Caco-2 (cell line): ENCODE measurements at regions not wholly inside any gene's neighbourhood (a gene's known extent, or its start where the extent isn't known, plus 50 kb on each side); places are given as distances from the start of the nearest gene placed in this dataset.

Experiments used
- BruUV-seq: library from RNA; stranded (reverse); fragments of 400-500 nt; replicated peaks from 2 replicates; lab custom pipeline; 2021; lab: Mats Ljungman, UMichigan
- CTCF ChIA-PET: fragments of 300-600 bp; sonication (Branson Sonifier 250); formaldehyde crosslinking; loops from one replicate; lab custom pipeline; 2022; ENCODE audit warnings: antibody characterized with exemption; lab: Charles Lee
- POLR2A ChIA-PET: fragments of 300-600 bp; sonication (Branson Sonifier 250); formaldehyde crosslinking; loops from one replicate; lab custom pipeline; 2022; ENCODE audit warnings: antibody characterized with exemption; lab: Charles Lee
- DNase-seq, 2 experiments: peaks; one replicate each; pipeline versions ENCODE4 v3.0.0 to v3.0.0-alpha.2; 2020 to 2022
- H3K27me3 ChIP-seq: replicated peaks from 2 replicates; pipeline ENCODE4 v1.6.0; 2011; ENCODE audit warnings: low read length; ENCODE audit not compliant: control insufficient read depth, insufficient read depth
- H3K36me3 ChIP-seq: 2 replicates; pipeline ENCODE4 v1.5.1; 2011; ENCODE audit warnings: low read length; ENCODE audit not compliant: control insufficient read depth, insufficient read depth
- H3K4me1 ChIP-seq: fragments of 250-450 bp; sonication (Bioruptor Pico); 2 replicates; pipeline ENCODE4 v1.5.1; 2020; ENCODE audit warnings: mild to moderate bottlenecking
- H3K4me3 ChIP-seq: 2 replicates; pipeline ENCODE4 v1.5.1; 2011; ENCODE audit warnings: low read depth, mild to moderate bottlenecking, control low read depth, low read length
- H3K9me3 ChIP-seq: fragments of 250-450 bp; sonication (Bioruptor Pico); 2 replicates; pipeline ENCODE4 v1.5.1; 2020; ENCODE audit warnings: mild to moderate bottlenecking, moderate library complexity
- H3K27ac Mint-ChIP-seq: one replicate; pipeline ENCODE4 v1.8.0; 2022; ENCODE audit warnings: mixed read lengths; ENCODE audit not compliant: unreplicated experiment
- H3K27me3 Mint-ChIP-seq: one replicate; pipeline ENCODE4 v1.8.0; 2022; ENCODE audit warnings: mixed read lengths; ENCODE audit not compliant: insufficient read depth, unreplicated experiment
- H3K36me3 Mint-ChIP-seq: one replicate; pipeline ENCODE4 v1.8.0; 2022; ENCODE audit warnings: mild to moderate bottlenecking, mixed read lengths; ENCODE audit not compliant: insufficient read depth, unreplicated experiment
- H3K4me1 Mint-ChIP-seq: one replicate; pipeline ENCODE4 v1.8.0; 2022; ENCODE audit warnings: low read depth, mixed read lengths; ENCODE audit not compliant: unreplicated experiment
- H3K4me3 Mint-ChIP-seq: one replicate; pipeline ENCODE4 v1.8.0; 2022; ENCODE audit warnings: mild to moderate bottlenecking, moderate library complexity, mixed read lengths; ENCODE audit not compliant: unreplicated experiment
- H3K9me3 Mint-ChIP-seq: one replicate; pipeline ENCODE4 v1.8.0; 2022; ENCODE audit warnings: mixed read lengths; ENCODE audit not compliant: unreplicated experiment
- intact Hi-C: fragments of 100-400 bp; cut with micrococcal nuclease; formaldehyde crosslinking; loops from one replicate; pipeline ENCODE4 v1.10.0; 2022; ENCODE audit not compliant: unreplicated experiment
- TF ChIP-seq, protein P1 (sequence below), 2 experiments: fragments of 200-600 bp in 1 of 2; IDR thresholded peaks; 1 replicate in 1 of 2; 2 replicates in 1 of 2; pipeline versions ENCODE4 v1.5.1 to v1.8.0; 2011 to 2022; ENCODE audit warnings: antibody characterized with exemption in 1 of 2, control low read depth in 1 of 2, inconsistent platforms in 1 of 2, low read depth in 1 of 2, low read length in 1 of 2, mild to moderate bottlenecking in 1 of 2, moderate library complexity in 1 of 2; ENCODE audit not compliant: insufficient read depth in 1 of 2, severe bottlenecking in 1 of 2, unreplicated experiment in 1 of 2

DNA sequence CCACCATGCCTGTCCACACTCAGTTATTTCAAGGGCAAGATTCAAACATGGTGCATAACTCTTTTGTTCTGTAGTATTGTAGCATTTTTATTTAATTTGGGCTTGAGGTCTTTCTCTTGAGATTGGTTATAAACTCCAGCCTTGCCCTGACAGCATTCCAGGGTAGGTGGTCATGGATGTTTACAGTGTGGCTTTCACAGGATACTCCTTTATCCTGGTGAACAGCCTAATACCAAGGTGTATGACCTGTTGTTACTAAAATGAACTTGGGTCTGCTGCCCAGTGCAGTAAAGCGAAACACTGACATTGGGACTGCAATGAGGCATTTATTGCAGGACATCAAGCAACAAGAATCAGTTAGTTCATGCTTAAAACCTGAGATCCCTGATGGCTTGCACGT is 434.8 kb downstream of the ANKRD50 start:
- no peaks in the 10 kb centered on the region for H3K36me3 ChIP-seq
- Mint-ChIP-seq H3K27me3 (no peaks in the 10 kb centered on the region), H3K4me3 (no peak overlapping the region), H3K4me1 (peaks cover 12% of the 10 kb centered on the region), H3K36me3 (no peaks in the 10 kb centered on the region), H3K27ac (no peak overlapping the region), H3K9me3 (no peaks in the 10 kb centered on the region)
- TF ChIP-seq, protein P1, sequence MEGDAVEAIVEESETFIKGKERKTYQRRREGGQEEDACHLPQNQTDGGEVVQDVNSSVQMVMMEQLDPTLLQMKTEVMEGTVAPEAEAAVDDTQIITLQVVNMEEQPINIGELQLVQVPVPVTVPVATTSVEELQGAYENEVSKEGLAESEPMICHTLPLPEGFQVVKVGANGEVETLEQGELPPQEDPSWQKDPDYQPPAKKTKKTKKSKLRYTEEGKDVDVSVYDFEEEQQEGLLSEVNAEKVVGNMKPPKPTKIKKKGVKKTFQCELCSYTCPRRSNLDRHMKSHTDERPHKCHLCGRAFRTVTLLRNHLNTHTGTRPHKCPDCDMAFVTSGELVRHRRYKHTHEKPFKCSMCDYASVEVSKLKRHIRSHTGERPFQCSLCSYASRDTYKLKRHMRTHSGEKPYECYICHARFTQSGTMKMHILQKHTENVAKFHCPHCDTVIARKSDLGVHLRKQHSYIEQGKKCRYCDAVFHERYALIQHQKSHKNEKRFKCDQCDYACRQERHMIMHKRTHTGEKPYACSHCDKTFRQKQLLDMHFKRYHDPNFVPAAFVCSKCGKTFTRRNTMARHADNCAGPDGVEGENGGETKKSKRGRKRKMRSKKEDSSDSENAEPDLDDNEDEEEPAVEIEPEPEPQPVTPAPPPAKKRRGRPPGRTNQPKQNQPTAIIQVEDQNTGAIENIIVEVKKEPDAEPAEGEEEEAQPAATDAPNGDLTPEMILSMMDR (IDR thresholded peaks at IDR 0.05; ENCODE audit: insufficient read depth in 1 of 2, low read depth in 1 of 2, low read length in 1 of 2, severe bottlenecking in 1 of 2, unreplicated experiment in 1 of 2) = no peak
- no peak for DNase-seq
- H3K4me1 ChIP-seq = peaks cover 27% of the 10 kb centered on the region
- intact Hi-C loops = no loop called here
- ChIA-PET CTCF (no interaction called here), POLR2A (no interaction called here)
- no peaks in the 10 kb centered on the region; the same call in 1 of the 2 replicates for H3K9me3 ChIP-seq
- no peaks in the 10 kb centered on the region for H3K27me3 ChIP-seq
- BruUV-seq = no TSS peak
- no peak overlapping the region for H3K4me3 ChIP-seq

DNA sequence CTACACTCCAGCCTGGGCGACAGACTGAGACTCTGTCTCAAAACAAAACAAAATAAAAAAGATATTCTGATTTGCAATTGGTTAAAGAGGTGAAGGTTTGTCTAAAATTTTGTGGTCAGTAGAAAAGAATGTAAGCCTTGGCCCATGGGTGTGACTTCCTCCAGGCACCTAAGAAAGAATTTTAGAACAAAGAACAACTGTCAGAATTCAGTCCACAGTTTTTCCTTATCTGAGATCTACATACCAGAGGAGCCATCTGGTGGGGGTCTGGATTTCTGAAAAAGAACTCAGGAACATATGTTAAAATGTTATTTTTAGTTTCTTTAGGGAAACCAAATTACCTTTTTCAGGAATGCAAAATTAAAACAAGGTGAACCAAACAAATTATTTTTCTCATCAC is 434.1 kb downstream of the ANKRD50 start:
- Histone ChIP-seq H3K27me3 (no peaks in the 10 kb centered on the region), H3K9me3 (no peaks in the 10 kb centered on the region; the same call in 1 of the 2 replicates), H3K4me3 (no peak overlapping the region), H3K4me1 (peaks cover 27% of the 10 kb centered on the region), H3K36me3 (no peaks in the 10 kb centered on the region)
- H3K36me3 Mint-ChIP-seq = no peaks in the 10 kb centered on the region
- TF ChIP-seq, protein P1 (IDR thresholded peaks at IDR 0.05; ENCODE audit: insufficient read depth in 1 of 2, low read depth in 1 of 2, low read length in 1 of 2, severe bottlenecking in 1 of 2, unreplicated experiment in 1 of 2) = no peak
- POLR2A ChIA-PET = no interaction called here
- H3K4me3 Mint-ChIP-seq = no peak overlapping the region
- DNase-seq = peak; percentile 6 to 30
- CTCF ChIA-PET = no interaction called here
- H3K4me1 Mint-ChIP-seq = peaks cover 12% of the 10 kb centered on the region
- intact Hi-C loops = no loop called here
- no peaks in the 10 kb centered on the region for H3K27me3 Mint-ChIP-seq
- BruUV-seq = no TSS peak
- no peaks in the 10 kb centered on the region for H3K9me3 Mint-ChIP-seq
- H3K27ac Mint-ChIP-seq = peak overlapping the region; percentile 45

DNA sequence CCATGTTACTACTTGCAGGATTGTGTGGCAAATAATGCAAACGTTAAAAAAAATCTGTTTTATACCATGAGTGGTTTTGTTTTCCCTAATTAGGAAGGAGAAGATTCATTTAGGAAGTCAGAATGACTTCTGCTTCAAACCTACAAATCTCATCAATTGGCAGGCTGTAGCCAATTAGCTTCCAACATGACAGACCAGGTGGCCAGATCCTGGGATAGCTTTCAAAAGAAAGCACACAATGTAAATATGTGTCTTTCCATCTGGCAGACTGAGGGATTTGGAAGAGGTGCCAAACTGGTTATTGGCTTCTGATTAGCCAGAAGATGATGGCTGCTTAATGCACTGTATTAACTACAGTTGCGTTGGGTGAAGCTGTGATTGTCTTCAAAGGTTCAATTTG is 432.8 kb downstream of the ANKRD50 start:
- no TSS peak for BruUV-seq
- CTCF ChIA-PET = no interaction called here
- POLR2A ChIA-PET = no interaction called here
- H3K4me1 ChIP-seq = peaks cover 27% of the 10 kb centered on the region
- intact Hi-C loops = no loop called here
- H3K9me3 Mint-ChIP-seq = no peaks in the 10 kb centered on the region
- DNase-seq = peak in 1 of 2 experiments; percentile 17
- no peaks in the 10 kb centered on the region for H3K27me3 ChIP-seq
- H3K4me3 ChIP-seq = no peak overlapping the region
- no peaks in the 10 kb centered on the region for H3K27me3 Mint-ChIP-seq
- TF ChIP-seq, protein P1 (IDR thresholded peaks at IDR 0.05; ENCODE audit: insufficient read depth in 1 of 2, low read depth in 1 of 2, low read length in 1 of 2, severe bottlenecking in 1 of 2, unreplicated experiment in 1 of 2) = no peak
- H3K4me1 Mint-ChIP-seq = peaks cover 12% of the 10 kb centered on the region
- H3K4me3 Mint-ChIP-seq = no peak overlapping the region
- H3K36me3 ChIP-seq = no peaks in the 10 kb centered on the region
- no peaks in the 10 kb centered on the region; the same call in 1 of the 2 replicates for H3K9me3 ChIP-seq
- H3K27ac Mint-ChIP-seq = no peak overlapping the region
- H3K36me3 Mint-ChIP-seq = no peaks in the 10 kb centered on the region
